H9 (cell line): ENCODE measurements at regions not wholly inside any gene's neighbourhood (a gene's known extent, or its start where the extent isn't known, plus 50 kb on each side); places are given as distances from the start of the nearest gene placed in this dataset.

Experiments
- DNase-seq: peaks from one replicate; pipeline ENCODE4 v3.0.0-alpha.2; 2017
- H2AFZ ChIP-seq: one replicate; pipeline ENCODE4 v1.6.1; 2013; ENCODE audit warnings: mild to moderate bottlenecking, low read length, control low read depth, moderate library complexity
- H2AK5ac ChIP-seq: 2 replicates; pipeline ENCODE4 v1.6.1; 2013; ENCODE audit warnings: low read length, control low read depth, mixed read lengths; ENCODE audit not compliant: insufficient read length
- H2BK120ac ChIP-seq: one replicate; pipeline ENCODE4 v1.6.1; 2013; ENCODE audit warnings: low read depth, mild to moderate bottlenecking, low read length, control low read depth, inconsistent platforms; ENCODE audit not compliant: poor library complexity, severe bottlenecking
- H2BK12ac ChIP-seq: 2 replicates; pipeline ENCODE4 v1.6.1; 2013; ENCODE audit warnings: low read length, control low read depth, mixed read lengths, low read depth; ENCODE audit not compliant: insufficient read length
- H2BK15ac ChIP-seq: 2 replicates; pipeline ENCODE4 v1.6.1; 2013; ENCODE audit warnings: low read depth, low read length, control low read depth
- H2BK20ac ChIP-seq: one replicate; pipeline ENCODE4 v1.6.1; 2013; ENCODE audit warnings: low read depth, mild to moderate bottlenecking, low read length, control low read depth, inconsistent platforms; ENCODE audit not compliant: poor library complexity, severe bottlenecking
- H2BK5ac ChIP-seq: 2 replicates; pipeline ENCODE4 v1.6.1; 2013; ENCODE audit warnings: low read length, control low read depth, mixed read lengths; ENCODE audit not compliant: insufficient read length
- H3K14ac ChIP-seq: 2 replicates; pipeline ENCODE4 v1.6.1; 2013; ENCODE audit warnings: low read length, control low read depth; ENCODE audit not compliant: insufficient read depth
- H3K18ac ChIP-seq: 2 replicates; pipeline ENCODE4 v1.6.1; 2013; ENCODE audit warnings: low read depth, mild to moderate bottlenecking, mixed read lengths, low read length, control low read depth; ENCODE audit not compliant: insufficient read length
- H3K23ac ChIP-seq: 2 replicates; pipeline ENCODE4 v1.6.1; 2013; ENCODE audit warnings: low read length, control low read depth, mixed read lengths, low read depth; ENCODE audit not compliant: insufficient read length
- H3K23me2 ChIP-seq: 2 replicates; pipeline ENCODE4 v1.6.1; 2013; ENCODE audit warnings: low read depth, mild to moderate bottlenecking, mixed read lengths, low read length, control low read depth; ENCODE audit not compliant: insufficient read length, poor library complexity, severe bottlenecking
- H3K27ac ChIP-seq: 2 replicates; pipeline ENCODE4 v1.5.1; 2013; ENCODE audit warnings: low read length, control low read depth, mixed read lengths, low read depth; ENCODE audit not compliant: insufficient read length
- H3K27me3 ChIP-seq: 2 replicates; pipeline ENCODE4 v1.6.1; 2013; ENCODE audit warnings: low read length, control low read depth, inconsistent platforms; ENCODE audit not compliant: insufficient read depth
- H3K4ac ChIP-seq: 2 replicates; pipeline ENCODE4 v1.6.1; 2013; ENCODE audit warnings: low read depth, mild to moderate bottlenecking, control low read depth, inconsistent platforms, low read length, moderate library complexity
- H3K4me1 ChIP-seq: 2 replicates; pipeline ENCODE4 v1.6.1; 2013; ENCODE audit warnings: low read length, control low read depth, inconsistent platforms; ENCODE audit not compliant: insufficient read depth
- H3K4me2 ChIP-seq: 2 replicates; pipeline ENCODE4 v1.6.1; 2013; ENCODE audit warnings: low read length, control low read depth, mixed read lengths; ENCODE audit not compliant: insufficient read length, insufficient read depth
- H3K56ac ChIP-seq: 2 replicates; pipeline ENCODE4 v1.6.1; 2013; ENCODE audit warnings: low read depth, mild to moderate bottlenecking, mixed read lengths, low read length, control low read depth; ENCODE audit not compliant: insufficient read length
- H3K79me1 ChIP-seq: 2 replicates; pipeline ENCODE4 v1.6.1; 2013; ENCODE audit warnings: low read depth, mild to moderate bottlenecking, moderate library complexity, low read length, control low read depth, inconsistent platforms; ENCODE audit not compliant: insufficient read depth, poor library complexity, severe bottlenecking
- H3K79me2 ChIP-seq: 2 replicates; pipeline ENCODE4 v1.6.1; 2013; ENCODE audit warnings: low read length, control low read depth, inconsistent platforms; ENCODE audit not compliant: insufficient read depth
- H3K9ac ChIP-seq: 2 replicates; pipeline ENCODE4 v1.6.1; 2013; ENCODE audit warnings: low read length, control low read depth, mixed read lengths; ENCODE audit not compliant: insufficient read length; ENCODE audit errors: extremely low read depth
- H3K9me3 ChIP-seq: one replicate; pipeline ENCODE4 v1.6.1; 2013; ENCODE audit warnings: low read depth, low read length, inconsistent platforms; ENCODE audit not compliant: control insufficient read depth
- H3T11ph ChIP-seq: one replicate; pipeline ENCODE4 v1.6.1; 2013; ENCODE audit warnings: mild to moderate bottlenecking, low read length, control low read depth, inconsistent platforms
- H4K20me1 ChIP-seq: one replicate; pipeline ENCODE4 v1.6.1; 2013; ENCODE audit not compliant: control insufficient read depth, insufficient read length, insufficient read depth
- H4K5ac ChIP-seq: 2 replicates; pipeline ENCODE4 v1.6.1; 2013; ENCODE audit warnings: low read depth, mild to moderate bottlenecking, mixed read lengths, low read length, control low read depth; ENCODE audit not compliant: insufficient read length
- H4K8ac ChIP-seq: replicated peaks from 2 replicates; pipeline ENCODE4 v1.6.1; 2013; ENCODE audit warnings: low read length, control low read depth, mixed read lengths, low read depth; ENCODE audit not compliant: insufficient read length
- H4K91ac ChIP-seq: 2 replicates; pipeline ENCODE4 v1.6.1; 2013; ENCODE audit warnings: low read depth, mild to moderate bottlenecking, moderate library complexity, mixed read lengths, low read length, control low read depth; ENCODE audit not compliant: insufficient read length
- H3K27ac Mint-ChIP-seq, 3 experiments: 2 replicates in 2 of 3; 3 replicates in 1 of 3; pipeline ENCODE4 v1.8.0; 2020 to 2021; ENCODE audit warnings: mixed read lengths in 3 of 3, mild to moderate bottlenecking in 1 of 3, moderate library complexity in 1 of 3
- H3K27me3 Mint-ChIP-seq: 2 replicates; pipeline ENCODE4 v1.8.0; 2021; ENCODE audit warnings: low read depth, mild to moderate bottlenecking, moderate library complexity, mixed read lengths
- H3K36me3 Mint-ChIP-seq, 3 experiments: 2 replicates in 2 of 3; 3 replicates in 1 of 3; pipeline ENCODE4 v1.8.0; 2020 to 2021; ENCODE audit warnings: low read depth in 3 of 3, mixed read lengths in 3 of 3; ENCODE audit not compliant: insufficient read depth in 1 of 3
- H3K4me1 Mint-ChIP-seq, 2 experiments: 2 replicates each; pipeline ENCODE4 v1.8.0; 2020; ENCODE audit warnings: mixed read lengths in 2 of 2
- H3K4me3 Mint-ChIP-seq, 2 experiments: 2 replicates in 1 of 2; 3 replicates in 1 of 2; pipeline ENCODE4 v1.8.0; 2020 to 2021; ENCODE audit warnings: mild to moderate bottlenecking in 2 of 2, mixed read lengths in 2 of 2, moderate library complexity in 1 of 2
- H3K9me3 Mint-ChIP-seq, 2 experiments: 2 replicates in 1 of 2; 3 replicates in 1 of 2; pipeline ENCODE4 v1.8.0; 2020; ENCODE audit warnings: mild to moderate bottlenecking in 2 of 2, mixed read lengths in 2 of 2, moderate library complexity in 1 of 2
- WGBS: extraction: QIAGEN DNeasy Blood & Tissue Kit; methylation state at CpG from one replicate; pipeline ENCODE4 v1.1.7; 2013; ENCODE audit warnings: missing lambda C conversion rate, low lambda C conversion rate, mixed read lengths; ENCODE audit not compliant: insufficient read length; ENCODE audit errors: extremely low coverage; 5-methylcytosine and 5-hydroxymethylcytosine counted together
- TF ChIP-seq, protein P1 (sequence below): fragments of 200-600 bp; sonication (generic); conservative IDR thresholded peaks from 3 replicates; pipeline ENCODE4 v1.8.0; 2021; ENCODE audit warnings: antibody characterized with exemption, mild to moderate bottlenecking

- H2BK12ac ChIP-seq = no peak overlapping the region
- H2BK120ac ChIP-seq = no peak overlapping the region
- Mint-ChIP-seq H3K4me3 (no peak overlapping the region), H3K9me3 (no peaks in the 10 kb centered on the region; a peak in 2 of 5 replicates), H3K27ac (no peak overlapping the region), H3K36me3 (peaks cover 0 to 1% (median 0%) of the 10 kb centered on the region in 3 experiments; a peak in 2 of 7 replicates), H3K27me3 (no peaks in the 10 kb centered on the region), H3K4me1 (no peaks in the 10 kb centered on the region; a peak in 1 of 4 replicates)
- no peaks in the 10 kb centered on the region for H3K27me3 ChIP-seq
- no peaks in the 10 kb centered on the region for H3K23me2 ChIP-seq
- H3K4me2 ChIP-seq = no peak overlapping the region
- H2BK5ac ChIP-seq = no peak overlapping the region
- no peak overlapping the region for H3K18ac ChIP-seq
- no peaks in the 10 kb centered on the region for H3K79me2 ChIP-seq
- H3K4me1 ChIP-seq = no peaks in the 10 kb centered on the region
- H3K27ac ChIP-seq = no peak overlapping the region
- H3K9ac ChIP-seq = no peak overlapping the region
- H3K23ac ChIP-seq = no peak overlapping the region
- no peaks in the 10 kb centered on the region for H3K9me3 ChIP-seq
- H4K8ac ChIP-seq = no peak overlapping the region
- H4K91ac ChIP-seq = no peak overlapping the region
- no peak overlapping the region for H2BK15ac ChIP-seq
- no peak overlapping the region for H3K14ac ChIP-seq
- no peak overlapping the region for H2BK20ac ChIP-seq
- no peak overlapping the region for H3K56ac ChIP-seq
- H3K79me1 ChIP-seq = no peaks in the 10 kb centered on the region
- WGBS = no CpG with 5 or more reads among the region's 2 CpGs
- DNase-seq = no peak
- H3T11ph ChIP-seq = no peak overlapping the region
- no peak overlapping the region for H3K4ac ChIP-seq
- TF ChIP-seq, protein P1, sequence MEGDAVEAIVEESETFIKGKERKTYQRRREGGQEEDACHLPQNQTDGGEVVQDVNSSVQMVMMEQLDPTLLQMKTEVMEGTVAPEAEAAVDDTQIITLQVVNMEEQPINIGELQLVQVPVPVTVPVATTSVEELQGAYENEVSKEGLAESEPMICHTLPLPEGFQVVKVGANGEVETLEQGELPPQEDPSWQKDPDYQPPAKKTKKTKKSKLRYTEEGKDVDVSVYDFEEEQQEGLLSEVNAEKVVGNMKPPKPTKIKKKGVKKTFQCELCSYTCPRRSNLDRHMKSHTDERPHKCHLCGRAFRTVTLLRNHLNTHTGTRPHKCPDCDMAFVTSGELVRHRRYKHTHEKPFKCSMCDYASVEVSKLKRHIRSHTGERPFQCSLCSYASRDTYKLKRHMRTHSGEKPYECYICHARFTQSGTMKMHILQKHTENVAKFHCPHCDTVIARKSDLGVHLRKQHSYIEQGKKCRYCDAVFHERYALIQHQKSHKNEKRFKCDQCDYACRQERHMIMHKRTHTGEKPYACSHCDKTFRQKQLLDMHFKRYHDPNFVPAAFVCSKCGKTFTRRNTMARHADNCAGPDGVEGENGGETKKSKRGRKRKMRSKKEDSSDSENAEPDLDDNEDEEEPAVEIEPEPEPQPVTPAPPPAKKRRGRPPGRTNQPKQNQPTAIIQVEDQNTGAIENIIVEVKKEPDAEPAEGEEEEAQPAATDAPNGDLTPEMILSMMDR = no peak
- H4K5ac ChIP-seq = no peak overlapping the region
- no peaks in the 10 kb centered on the region for H4K20me1 ChIP-seq
- no peak overlapping the region for H2AFZ ChIP-seq
- H2AK5ac ChIP-seq = no peak overlapping the region
These were observed 1358.5 kb upstream of the CITED2 start for GRCh38 chr6:140732991-140733390.
